ENCODE measurements at regions not wholly inside any gene's neighbourhood (a gene's known extent, or its start where the extent isn't known, plus 50 kb on each side); places are given as distances from the start of the nearest gene placed in this dataset.

DNA sequence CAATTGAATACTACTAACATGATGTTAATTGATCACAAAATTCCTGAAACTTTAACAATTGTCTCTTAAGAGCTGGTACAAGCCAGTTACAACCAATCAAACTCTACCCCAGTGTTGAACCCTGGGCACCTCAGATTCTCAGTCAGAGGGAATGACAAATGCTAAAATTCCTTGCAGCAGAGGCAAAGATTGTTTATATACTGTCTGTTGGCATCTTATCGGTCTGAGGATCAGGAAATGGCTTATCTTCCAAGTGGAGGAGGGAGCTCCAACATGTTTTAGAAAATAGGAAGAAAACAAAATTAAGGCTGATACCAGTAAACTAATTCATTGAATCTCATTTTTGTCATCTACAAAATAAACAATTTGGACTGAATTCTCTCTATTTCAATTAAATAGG is 527.8 kb upstream of the ZNF608 start:
- peak; percentile 83 for FAIRE-seq
- DNase-seq (ENCODE audit: low spot score) = peak; percentile 60

DNA sequence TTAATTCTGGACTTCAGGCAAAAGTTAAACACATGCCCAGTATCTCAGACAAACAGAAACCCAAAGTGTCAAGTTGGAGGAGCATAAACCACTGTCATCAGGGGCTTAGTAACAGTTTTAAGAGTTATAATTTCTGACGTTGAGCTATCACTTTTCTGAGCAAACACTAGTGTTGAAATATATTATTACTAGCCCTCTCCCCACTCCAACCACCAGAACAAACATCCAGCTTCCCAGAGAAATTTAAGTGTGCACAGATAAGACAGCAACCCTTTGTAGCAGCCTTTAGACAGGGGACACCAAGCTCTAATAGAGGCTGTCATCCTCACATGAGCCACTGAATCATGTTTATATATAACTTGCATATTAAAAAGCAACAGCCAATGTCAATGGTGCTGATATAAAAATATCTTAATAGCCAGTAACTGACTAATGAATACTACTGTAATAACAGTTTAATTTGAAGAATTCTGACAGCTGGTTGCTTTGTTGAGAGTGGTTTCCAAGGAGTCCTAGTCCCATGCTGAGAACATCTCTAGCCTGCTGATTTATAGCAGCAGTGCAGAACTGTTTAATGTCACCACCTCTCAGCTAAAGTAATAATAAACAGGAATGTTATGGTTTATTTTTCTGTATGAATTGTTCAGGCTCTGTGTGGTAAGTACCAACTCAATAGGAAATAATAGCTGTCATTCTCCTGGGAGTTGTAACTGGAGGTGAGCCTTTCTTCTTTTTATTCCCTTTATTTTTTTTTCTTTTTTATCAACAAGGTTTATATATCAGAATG is 528.7 kb upstream of the ZNF608 start:
- DNase-seq (ENCODE audit: low spot score) (peak; percentile 21), FAIRE-seq (no peak)

DNA sequence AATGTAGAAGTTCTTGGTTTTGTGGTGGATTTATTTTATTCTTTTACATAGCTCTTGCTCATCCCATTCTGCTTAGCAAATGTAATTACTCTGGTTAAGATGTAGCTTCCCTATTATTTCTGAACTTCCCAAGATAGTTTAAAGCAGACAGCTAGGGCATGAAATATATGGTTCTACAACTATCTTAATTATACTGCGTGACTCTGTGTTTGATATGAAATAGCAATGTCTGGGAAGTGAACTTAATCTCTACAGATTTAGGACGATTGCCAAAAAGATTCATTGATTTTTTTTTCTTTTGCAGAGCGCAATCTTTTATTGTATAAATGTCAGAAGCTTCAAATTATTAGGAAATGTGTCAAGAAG is 529.3 kb upstream of the ZNF608 start:
- DNase-seq (ENCODE audit: low spot score) (no peak), FAIRE-seq (no peak)

DNA sequence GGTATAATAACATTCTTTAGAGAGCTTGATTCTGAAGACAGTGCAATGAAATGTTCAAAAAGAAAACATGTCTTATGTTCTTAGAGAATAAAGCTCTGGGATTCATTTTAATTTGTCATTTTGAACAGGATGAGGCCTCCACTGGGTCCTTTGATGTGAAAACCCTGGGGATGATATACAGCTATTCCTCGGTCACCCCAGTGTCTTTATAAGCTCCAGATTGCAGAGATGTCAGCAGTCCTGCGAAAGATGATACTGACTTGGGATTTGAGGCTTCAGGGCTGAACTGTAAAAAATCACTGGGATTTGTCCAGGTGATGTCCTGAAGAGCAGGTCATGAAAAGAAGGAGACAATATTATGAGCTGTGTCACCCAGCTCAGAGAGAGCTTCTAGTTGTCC is 529.7 kb upstream of the ZNF608 start:
- DNase-seq (ENCODE audit: low spot score) (no peak), FAIRE-seq (no peak)

DNA sequence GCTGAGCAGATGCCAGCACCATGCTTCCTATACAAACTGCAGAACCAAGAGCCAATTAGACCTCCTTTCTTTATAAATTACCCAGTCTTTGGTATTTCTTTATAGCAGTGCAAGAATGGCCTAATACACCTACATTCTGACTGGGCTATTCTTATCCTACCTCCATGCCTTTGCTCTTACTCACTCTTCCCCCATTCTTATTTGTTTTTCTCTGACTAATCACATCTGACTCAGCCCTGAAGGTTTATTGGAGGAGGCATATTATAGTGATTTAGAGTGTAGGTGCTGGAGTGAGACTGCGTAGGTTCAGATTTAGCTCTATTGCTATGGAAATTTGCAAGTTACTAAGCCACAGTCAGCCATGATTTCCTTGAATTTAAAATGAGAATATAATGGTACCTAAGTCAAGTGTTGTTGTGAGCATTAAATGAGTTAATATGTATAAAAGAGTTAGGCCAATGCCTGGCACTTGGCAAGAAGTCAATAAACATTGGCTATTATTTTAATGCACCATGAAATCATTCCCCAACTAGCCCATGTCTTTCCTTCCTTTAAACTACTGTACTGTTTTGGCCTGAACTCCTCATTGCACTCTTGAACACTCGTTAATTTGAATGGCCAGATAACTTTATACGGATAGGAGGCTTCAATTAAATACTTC is 531.2 kb upstream of the ZNF608 start:
- DNase-seq (ENCODE audit: low spot score) (peak; percentile 97), FAIRE-seq (peak; percentile 99)

DNA sequence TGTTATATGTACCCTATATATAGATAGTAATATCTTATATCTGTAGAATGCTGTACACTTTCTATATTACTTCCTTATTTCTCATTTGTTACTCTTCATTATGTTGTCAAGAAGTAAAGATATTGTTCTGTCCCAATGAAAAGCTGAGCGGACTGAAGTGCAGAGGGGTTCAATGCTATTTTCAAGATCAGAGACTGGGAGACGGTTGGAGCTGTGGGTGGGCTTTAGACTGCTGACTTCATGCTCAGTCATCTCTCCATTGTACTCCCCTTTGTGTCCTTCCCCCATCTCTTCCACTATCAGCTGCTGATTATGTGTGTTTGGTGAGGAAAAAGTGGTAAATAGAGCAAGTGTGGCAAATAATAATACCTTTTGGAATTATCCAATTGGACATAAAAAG is 532.3 kb upstream of the ZNF608 start:
- DNase-seq (ENCODE audit: low spot score) (no peak), FAIRE-seq (no peak)

DNA sequence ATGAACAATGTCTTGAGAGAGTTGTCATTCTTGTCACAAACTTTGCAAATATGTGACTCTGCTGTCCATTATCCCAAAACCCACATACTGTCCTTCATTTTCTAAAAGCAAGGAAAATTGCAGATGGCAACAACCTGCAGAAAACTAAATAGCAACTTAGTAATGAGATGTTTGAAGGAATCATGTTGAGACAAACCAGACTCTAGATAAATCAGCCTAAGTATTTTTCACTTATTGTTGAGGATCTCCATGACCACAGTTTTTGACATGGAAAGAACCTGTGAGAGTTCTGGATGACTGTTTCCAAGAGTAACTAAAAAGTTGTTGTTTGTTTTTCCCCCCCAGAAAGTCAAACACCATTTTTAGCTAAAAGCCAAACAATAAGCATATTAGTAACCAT is 535.2 kb upstream of the ZNF608 start:
- DNase-seq (ENCODE audit: low spot score) (no peak), FAIRE-seq (no peak)

DNA sequence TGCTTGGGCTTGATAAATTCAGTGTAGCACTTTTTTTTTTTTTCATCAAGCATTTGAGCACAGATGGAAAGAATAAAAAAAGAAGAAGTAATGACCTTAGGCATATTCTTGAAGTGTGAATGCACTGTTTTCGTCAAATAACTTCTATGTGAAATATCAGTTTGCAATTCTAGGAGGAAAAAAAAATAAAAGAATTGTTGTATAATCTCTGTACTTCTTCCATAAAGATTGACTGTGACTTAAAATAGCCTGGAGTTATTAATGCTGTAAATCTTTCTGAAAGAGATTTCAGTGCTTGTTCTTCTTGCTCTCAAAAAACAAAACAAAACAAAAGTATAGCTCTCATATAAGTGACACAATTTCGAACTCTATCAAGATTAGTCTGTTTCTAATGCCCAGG is 536.9 kb upstream of the ZNF608 start:
- DNase-seq (ENCODE audit: low spot score) (no peak), FAIRE-seq (no peak)

DNA sequence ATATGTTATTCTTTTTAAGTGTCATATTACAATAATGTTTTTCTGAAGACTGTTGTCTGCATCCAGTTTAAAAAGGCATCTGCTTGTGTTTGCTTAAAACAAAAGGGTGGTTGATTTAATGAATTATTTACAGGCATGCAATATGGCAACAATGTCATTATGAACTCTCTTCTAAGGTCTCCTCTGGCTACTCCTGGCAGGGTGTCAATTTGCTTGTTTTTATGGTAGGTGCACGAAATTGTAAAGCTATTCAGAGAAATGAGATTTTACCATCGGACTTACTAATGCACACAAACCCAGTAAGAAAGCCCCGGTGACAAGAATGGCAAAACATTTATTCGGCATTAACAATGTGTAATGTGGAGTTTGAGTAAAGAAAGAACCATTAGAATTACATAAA is 539.8 kb upstream of the ZNF608 start:
- FAIRE-seq (no peak), DNase-seq (ENCODE audit: low spot score) (no peak)

DNA sequence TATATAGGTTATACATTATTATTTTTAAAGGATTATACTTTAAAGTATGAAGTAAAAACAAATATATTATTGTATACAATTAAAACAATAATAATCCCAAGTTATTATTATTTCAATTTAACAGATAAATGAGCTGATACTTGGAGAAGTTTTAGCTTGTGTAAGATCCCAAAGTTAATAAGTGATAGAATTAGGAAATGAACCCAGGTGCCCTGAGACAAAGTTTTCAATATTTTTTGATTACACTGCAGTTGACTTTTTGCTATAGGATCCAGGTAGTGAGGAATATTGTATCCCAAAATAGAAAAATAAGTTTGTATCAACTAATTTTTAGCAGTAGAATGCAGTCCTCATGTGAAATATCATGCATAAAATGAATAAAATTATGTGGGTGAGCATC is 543.2 kb upstream of the ZNF608 start:
- FAIRE-seq (peak; percentile 81), DNase-seq (ENCODE audit: low spot score) (no peak)

DNA sequence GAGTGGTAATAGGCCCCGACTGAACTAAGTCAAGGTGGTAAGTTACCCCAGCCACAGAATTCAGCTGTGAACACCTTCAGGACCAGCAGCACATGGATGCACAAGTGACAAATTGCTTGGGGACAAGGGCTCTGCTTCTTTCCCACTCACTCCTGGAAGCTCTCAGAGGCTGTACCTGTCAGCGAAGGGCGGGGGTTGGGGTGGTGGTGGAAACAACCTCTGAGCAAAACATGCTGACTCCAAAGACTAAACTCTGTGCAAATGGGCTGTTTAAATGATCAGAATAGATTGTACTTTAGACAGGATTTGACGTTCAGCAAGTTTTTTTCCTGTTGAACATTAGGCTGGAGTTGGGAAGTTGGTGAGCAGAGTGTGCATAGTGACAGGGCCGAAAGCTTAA is 544.5 kb upstream of the ZNF608 start:
- DNase-seq (ENCODE audit: low spot score) = no peak
- FAIRE-seq = no peak

DNA sequence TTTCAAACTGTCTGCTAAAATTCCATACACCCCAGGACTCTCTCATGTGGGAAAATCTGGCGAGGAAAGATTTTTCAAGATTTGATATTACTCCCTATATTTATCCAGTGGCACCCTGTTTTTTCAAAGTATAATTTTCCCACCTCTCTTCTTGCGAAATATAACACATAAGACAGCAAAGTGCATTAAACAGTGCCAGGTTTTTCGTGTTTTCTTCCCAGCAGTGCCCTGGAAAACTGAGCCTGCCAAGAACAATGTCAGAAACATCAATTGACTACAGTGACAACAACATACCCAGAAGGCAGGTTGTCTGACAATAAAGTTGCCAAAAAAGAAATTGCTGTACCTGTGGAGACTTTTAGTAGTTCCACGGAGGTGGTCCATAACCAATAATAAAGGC is 545.0 kb upstream of the ZNF608 start:
- DNase-seq (ENCODE audit: low spot score) (no peak), FAIRE-seq (no peak)

DNA sequence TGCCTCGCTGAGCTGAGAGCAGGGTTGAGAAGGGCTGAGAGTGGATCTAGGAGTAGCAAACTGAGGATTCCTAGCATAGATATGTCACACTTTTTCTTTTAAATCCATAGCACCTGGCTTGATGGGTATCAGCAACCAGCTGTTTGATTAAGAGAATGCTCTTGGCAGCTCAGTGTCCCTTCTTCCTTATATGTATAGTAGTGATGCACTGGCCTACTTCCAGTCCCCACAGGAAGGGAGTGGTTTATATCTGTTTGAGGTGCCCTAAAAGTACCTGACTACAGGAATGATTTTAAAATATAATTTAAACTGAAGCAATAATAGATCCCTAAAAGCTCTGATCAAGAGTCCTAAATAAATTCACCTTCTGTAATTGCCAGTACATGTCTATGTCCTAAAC is 546.8 kb upstream of the ZNF608 start:
- no peak for FAIRE-seq
- DNase-seq (ENCODE audit: low spot score) = no peak

DNA sequence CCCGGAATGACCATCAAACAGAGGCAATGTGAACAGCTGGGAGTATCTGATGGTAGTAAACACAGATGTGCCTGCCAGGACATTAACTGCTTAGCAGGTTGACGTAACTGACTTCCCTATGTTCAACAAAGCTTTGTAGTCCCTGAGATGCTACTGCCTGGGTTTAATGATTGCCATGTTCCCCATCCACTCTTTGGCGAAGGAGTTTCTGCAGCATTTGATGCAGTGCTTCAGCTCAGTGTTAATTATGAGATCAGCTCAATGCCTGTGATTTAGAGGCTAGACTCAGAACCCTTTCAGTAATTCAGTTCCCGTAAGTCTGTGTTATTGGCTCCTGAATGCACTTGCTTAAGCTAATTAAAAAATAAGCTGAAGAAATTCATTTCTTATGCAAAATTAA is 547.3 kb upstream of the ZNF608 start:
- no peak for FAIRE-seq
- no peak for DNase-seq (ENCODE audit: low spot score)

DNA sequence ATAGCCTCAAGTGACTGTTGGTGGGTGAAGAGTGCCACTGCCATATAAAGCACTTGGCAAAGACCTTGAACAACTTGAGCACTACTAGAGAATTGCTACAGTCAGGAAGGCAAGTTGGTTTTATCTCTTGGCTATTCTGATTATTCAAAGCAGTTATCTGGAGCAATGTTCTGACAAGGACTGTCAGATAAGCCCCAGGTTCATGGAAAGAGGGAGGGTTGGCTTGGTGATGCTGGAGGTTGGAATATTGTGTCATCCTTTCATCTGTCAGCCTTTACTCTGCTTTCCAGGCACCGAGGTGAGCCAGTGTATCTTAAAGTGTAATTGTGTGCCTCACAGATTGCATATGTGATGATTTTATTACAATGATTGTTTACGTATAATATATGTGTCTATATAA is 548.4 kb upstream of the ZNF608 start:
- DNase-seq (ENCODE audit: low spot score) (no peak), FAIRE-seq (no peak)

DNA sequence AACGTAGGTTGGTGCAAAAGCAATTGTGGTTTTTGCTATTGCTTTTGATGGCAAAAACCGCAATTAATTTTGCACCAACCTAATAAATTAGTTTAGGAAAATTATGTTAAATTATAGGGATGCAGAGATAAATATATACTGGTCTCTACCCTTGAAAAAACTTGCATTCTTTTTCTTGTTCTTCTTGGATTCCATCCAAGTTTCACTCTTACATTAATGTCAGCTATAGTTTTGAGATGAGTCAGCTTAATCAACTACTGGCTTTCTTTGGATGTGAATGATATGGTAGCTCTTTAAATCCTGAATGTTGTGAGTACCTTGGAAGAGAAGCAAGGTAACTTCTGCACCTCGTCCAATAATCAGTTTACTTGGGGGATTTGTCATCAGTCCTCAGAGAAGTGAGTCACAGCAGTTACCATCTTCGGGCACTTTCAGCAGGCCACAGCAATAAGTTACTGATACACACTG is 549.0 kb upstream of the ZNF608 start:
- FAIRE-seq (peak; percentile 99), DNase-seq (ENCODE audit: low spot score) (peak; percentile 95)

DNA sequence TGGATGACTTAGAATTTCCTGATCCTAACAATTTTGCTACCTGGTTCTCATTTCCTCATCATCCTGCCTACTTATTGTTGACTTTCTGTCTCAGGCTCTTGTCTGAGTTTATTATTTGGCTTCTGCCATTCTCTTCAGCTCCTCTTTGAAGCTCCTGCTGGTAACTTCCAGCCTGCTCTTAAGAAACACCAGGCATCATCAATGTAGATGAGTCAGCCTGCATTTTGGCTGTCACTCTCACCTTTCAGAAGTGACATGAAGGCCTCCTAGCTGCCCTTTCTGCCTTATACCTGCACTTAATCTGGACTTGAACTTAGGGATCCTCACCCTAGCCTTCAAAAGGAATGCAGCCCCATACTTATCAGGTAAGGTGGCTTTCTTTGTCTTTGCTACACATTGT is 551.8 kb upstream of the ZNF608 start:
- FAIRE-seq (no peak), DNase-seq (ENCODE audit: low spot score) (no peak)

DNA sequence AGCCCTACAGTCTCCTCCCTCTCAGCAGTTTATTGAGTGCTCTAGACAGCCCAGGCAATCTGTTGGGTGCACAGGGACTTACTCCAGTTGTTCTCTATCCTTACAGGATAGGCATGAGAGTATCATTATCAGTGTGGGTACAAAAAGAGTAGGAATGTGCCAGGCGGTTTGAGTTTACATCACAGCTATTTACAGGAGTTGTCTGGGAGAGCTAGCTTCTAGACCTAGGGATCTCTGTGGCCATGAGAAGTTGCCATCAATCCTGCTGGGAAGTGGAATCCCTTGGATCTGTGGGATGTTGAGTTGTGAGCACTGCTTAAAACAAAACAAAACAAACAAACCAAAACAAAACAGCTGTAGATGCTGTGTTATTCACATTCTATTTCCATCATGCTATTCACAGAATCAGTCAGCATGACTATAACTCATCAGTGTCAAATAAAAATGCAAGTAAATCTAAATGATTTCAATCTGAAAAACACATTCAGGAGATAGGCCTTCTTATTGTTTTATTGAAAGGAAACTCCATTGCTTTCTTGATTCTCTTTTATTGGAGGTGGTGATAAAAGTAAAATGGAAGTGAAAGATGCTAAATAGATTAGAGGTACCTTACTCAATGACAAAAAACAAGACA is 552.4 kb upstream of the ZNF608 start:
- DNase-seq (ENCODE audit: low spot score) = no peak
- no peak for FAIRE-seq

DNA sequence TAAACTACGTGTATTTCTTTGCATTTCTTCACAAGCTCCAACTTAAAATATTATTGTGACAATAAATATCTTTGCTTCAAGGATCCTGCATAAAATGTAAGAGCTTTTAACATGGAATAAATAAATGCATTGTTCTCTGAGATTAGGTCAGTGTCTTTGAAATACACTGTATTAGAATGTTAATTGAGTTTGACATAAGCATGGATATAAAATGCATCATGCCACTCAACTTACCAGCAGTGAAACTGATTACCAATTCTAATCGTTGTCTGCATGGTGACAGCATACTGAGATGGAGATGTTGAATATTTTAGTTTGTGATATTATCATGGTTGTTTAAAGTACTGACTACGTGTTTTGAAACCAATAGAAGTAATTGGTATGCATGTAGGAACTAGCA is 555.3 kb upstream of the ZNF608 start:
- FAIRE-seq = no peak
- DNase-seq (ENCODE audit: low spot score) = no peak

DNA sequence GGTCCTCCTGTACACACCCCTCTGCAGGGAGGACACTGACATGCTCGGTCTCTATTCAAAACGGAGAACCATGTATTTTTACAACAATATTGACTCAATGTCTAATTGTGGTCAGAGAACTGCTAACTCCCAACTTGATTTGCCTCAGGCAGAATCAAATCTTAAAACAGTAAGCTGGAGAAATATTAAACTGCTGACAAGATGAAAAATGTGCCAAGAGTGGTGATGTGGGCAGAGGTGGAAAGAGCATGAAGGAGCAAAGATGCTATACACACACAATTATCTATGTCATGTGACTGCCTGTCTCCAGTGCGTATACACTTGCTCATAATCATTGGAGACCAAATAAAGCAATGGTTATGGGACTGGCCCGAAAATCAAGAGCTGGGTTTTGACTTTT is 556.1 kb upstream of the ZNF608 start:
- DNase-seq (ENCODE audit: low spot score) = peak; percentile 50
- FAIRE-seq = peak; percentile 81

DNA sequence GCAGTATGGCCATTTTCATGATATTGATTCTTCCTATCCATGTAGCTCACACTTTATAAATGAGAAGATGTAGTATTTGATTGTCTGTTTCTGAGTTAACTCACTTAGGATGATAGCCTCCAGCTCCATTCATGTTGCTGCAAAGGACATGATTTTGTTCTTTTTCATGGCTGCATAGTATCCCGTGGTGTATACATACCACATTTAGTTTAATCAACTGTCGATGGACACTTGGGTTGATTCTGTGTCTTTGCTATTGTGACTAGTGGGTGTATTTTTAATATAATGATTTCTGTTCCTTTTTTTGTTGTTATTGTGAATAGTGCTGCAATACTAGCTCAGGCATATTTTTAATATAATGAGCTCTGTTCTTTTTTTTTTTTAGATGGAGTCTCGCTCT is 560.3 kb upstream of the ZNF608 start:
- FAIRE-seq = no peak
- DNase-seq (ENCODE audit: low spot score) = no peak

DNA sequence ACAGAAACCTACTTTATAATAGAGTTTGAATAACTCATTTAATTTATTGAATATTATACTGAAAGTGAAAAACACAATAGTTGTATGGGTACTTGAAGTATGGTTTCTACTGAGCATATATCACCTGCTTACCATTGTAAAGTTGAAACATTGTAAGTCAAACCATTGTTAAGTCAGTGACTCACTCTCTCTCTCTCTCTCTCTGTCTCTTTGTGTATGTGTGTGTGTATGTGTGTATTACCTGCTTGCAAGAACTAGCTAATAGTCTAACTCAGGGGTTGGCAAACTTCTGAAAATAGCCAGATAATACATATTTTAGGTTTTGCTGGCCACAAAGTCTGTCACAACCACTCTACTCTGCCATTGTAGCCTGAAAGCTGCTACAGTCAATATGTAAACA is 564.3 kb upstream of the ZNF608 start:
- FAIRE-seq (no peak), DNase-seq (ENCODE audit: low spot score) (peak; percentile 10)

DNA sequence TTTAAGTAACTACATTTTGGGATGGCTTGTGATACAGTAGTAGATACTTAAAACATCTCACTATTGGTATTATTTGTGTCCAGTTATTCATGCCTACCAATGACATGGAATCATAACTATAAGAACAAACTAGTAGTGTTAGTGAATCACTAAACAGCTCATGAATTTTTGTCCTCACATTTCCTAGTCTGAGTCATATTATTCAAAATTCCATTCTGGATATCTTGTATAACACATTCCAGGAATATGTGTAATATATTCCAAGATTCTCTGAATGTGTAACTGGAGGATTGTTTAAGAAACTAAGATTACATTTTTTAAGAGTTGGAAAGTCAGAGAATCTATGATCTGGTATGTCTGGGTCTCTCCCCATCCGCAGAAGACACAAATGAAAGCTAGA is 565.3 kb upstream of the ZNF608 start:
- peak; percentile 95 for DNase-seq (ENCODE audit: low spot score)
- peak; percentile 98 for FAIRE-seq

Data from RCC 7860 (cell line).